Lower lobe of right lung (tissue), 2 donors: ENCODE measurements at regions not wholly inside any gene's neighbourhood (a gene's known extent, or its start where the extent isn't known, plus 50 kb on each side); places are given as distances from the start of the nearest gene placed in this dataset.

ENCODE experiments used
- ATAC-seq, 2 donors: fragments of 200-7000 bp; cut with Tn5 transposase; one replicate each; pipeline ENCODE4 v1.9.1; 2020 to 2022; ENCODE audit warnings: mild to moderate bottlenecking in 2 of 2, moderate library complexity in 2 of 2
- DNase-seq: peaks from one replicate; pipeline ENCODE4 v3.0.0-alpha.2; 2020
- H3K27ac ChIP-seq: fragments of 200-600 bp; one replicate; pipeline ENCODE4 v1.8.0; 2022
- H3K27me3 ChIP-seq: fragments of 200-600 bp; one replicate; pipeline ENCODE4 v1.8.0; 2022; ENCODE audit warnings: low read depth
- H3K36me3 ChIP-seq: fragments of 200-600 bp; one replicate; pipeline ENCODE4 v1.8.0; 2022; ENCODE audit warnings: mild to moderate bottlenecking
- H3K4me1 ChIP-seq: fragments of 200-600 bp; one replicate; pipeline ENCODE4 v1.8.0; 2022
- H3K4me3 ChIP-seq: fragments of 200-600 bp; one replicate; pipeline ENCODE4 v1.8.0; 2022; ENCODE audit warnings: mild to moderate bottlenecking
- H3K9me3 ChIP-seq: fragments of 200-600 bp; one replicate; pipeline ENCODE4 v1.8.0; 2022
- intact Hi-C: fragments of 100-400 bp; cut with DNase I; formaldehyde crosslinking; loops from one replicate; pipeline ENCODE4 v1.11.0; 2022
- TF ChIP-seq, protein P1 (sequence below): fragments of 200-600 bp; IDR thresholded peaks from one replicate; pipeline ENCODE4 v1.8.0; 2022; ENCODE audit warnings: antibody characterized with exemption, mild to moderate bottlenecking
- donor health status: DM: no; HTN: yes; CAD: no; lungs with severe emphysema.

DNA sequence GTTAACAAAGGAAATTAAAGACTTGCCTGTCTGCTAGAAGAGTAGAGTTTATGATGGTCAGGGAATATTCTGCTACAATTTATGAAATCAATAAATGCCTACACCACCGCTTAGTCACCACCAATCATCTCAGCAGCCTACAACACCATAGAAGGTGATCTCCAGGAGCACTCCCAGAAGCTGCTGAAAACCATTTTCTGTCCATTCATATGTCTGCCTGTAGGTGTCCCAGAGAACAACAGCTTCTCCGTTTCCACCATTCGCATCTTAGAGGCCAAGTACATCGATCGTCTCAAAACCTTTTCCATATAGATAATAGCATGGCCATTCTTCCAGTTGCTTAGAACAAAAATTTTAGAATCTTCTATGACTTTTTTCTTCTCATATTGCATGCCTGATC is 303.4 kb downstream of the KCNC2 start:
- H3K9me3 ChIP-seq: no peaks in the 10 kb centered on the region
- ATAC-seq: no peak
- no peaks in the 10 kb centered on the region for H3K36me3 ChIP-seq
- H3K4me1 ChIP-seq: no peaks in the 10 kb centered on the region
- TF ChIP-seq, protein P1, sequence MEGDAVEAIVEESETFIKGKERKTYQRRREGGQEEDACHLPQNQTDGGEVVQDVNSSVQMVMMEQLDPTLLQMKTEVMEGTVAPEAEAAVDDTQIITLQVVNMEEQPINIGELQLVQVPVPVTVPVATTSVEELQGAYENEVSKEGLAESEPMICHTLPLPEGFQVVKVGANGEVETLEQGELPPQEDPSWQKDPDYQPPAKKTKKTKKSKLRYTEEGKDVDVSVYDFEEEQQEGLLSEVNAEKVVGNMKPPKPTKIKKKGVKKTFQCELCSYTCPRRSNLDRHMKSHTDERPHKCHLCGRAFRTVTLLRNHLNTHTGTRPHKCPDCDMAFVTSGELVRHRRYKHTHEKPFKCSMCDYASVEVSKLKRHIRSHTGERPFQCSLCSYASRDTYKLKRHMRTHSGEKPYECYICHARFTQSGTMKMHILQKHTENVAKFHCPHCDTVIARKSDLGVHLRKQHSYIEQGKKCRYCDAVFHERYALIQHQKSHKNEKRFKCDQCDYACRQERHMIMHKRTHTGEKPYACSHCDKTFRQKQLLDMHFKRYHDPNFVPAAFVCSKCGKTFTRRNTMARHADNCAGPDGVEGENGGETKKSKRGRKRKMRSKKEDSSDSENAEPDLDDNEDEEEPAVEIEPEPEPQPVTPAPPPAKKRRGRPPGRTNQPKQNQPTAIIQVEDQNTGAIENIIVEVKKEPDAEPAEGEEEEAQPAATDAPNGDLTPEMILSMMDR: no peak
- intact Hi-C loops: no loop called here
- H3K4me3 ChIP-seq: no peak overlapping the region
- H3K27ac ChIP-seq: no peak overlapping the region
- no peaks in the 10 kb centered on the region for H3K27me3 ChIP-seq
- DNase-seq: no peak

- intact Hi-C loops: no loop called here
- ATAC-seq: no peak
- no peaks in the 10 kb centered on the region for H3K9me3 ChIP-seq
- H3K27me3 ChIP-seq: no peaks in the 10 kb centered on the region
- no peak overlapping the region for H3K27ac ChIP-seq
- TF ChIP-seq, protein P1: no peak
- no peaks in the 10 kb centered on the region for H3K4me1 ChIP-seq
- H3K36me3 ChIP-seq: no peaks in the 10 kb centered on the region
- DNase-seq: no peak
- no peak overlapping the region for H3K4me3 ChIP-seq
These were observed 298.8 kb downstream of the KCNC2 start for GRCh38 chr12:74910831-74911230.

GRCh38 chr12:74914378-74914777 is 295.3 kb downstream of the KCNC2 start:
- Histone ChIP-seq H3K4me3 (no peak overlapping the region), H3K9me3 (no peaks in the 10 kb centered on the region), H3K4me1 (no peaks in the 10 kb centered on the region), H3K27me3 (no peaks in the 10 kb centered on the region), H3K27ac (no peak overlapping the region), H3K36me3 (no peaks in the 10 kb centered on the region)
- no peak for ATAC-seq
- DNase-seq: no peak
- intact Hi-C loops: no loop called here
- TF ChIP-seq, protein P1: no peak

- DNase-seq: no peak
- intact Hi-C loops: no loop called here
These were observed 293.9 kb downstream of the KCNC2 start for GRCh38 chr12:74915718-74916117.

GRCh38 chr12:74917743-74918142 is 291.9 kb downstream of the KCNC2 start:
- Histone ChIP-seq H3K9me3 (no peaks in the 10 kb centered on the region), H3K4me3 (no peak overlapping the region), H3K4me1 (no peaks in the 10 kb centered on the region), H3K36me3 (no peaks in the 10 kb centered on the region), H3K27ac (no peak overlapping the region), H3K27me3 (no peaks in the 10 kb centered on the region)
- TF ChIP-seq, protein P1: no peak
- DNase-seq: no peak
- no peak for ATAC-seq
- intact Hi-C loops: no loop called here

More at GRCh38 chr12:74915718-74916117, 293.9 kb downstream of the KCNC2 start:
- no peak for ATAC-seq
- no peaks in the 10 kb centered on the region for H3K9me3 ChIP-seq
- no peak overlapping the region for H3K4me3 ChIP-seq
- TF ChIP-seq, protein P1: no peak
- no peaks in the 10 kb centered on the region for H3K36me3 ChIP-seq
- no peak overlapping the region for H3K27ac ChIP-seq
- H3K4me1 ChIP-seq: no peaks in the 10 kb centered on the region
- no peaks in the 10 kb centered on the region for H3K27me3 ChIP-seq

GRCh38 chr12:74918291-74918690 is 291.3 kb downstream of the KCNC2 start:
- H3K4me3 ChIP-seq: no peak overlapping the region
- no peaks in the 10 kb centered on the region for H3K9me3 ChIP-seq
- TF ChIP-seq, protein P1: no peak
- DNase-seq: no peak
- H3K27ac ChIP-seq: no peak overlapping the region
- H3K36me3 ChIP-seq: no peaks in the 10 kb centered on the region
- intact Hi-C loops: no loop called here
- no peaks in the 10 kb centered on the region for H3K27me3 ChIP-seq
- H3K4me1 ChIP-seq: no peaks in the 10 kb centered on the region
- ATAC-seq: no peak
